Epithelial cell of esophagus (primary cell): ENCODE measurements at regions not wholly inside any gene's neighbourhood (a gene's known extent, or its start where the extent isn't known, plus 50 kb on each side); places are given as distances from the start of the nearest gene placed in this dataset.

Source experiments
- DNase-seq: peaks from one replicate; pipeline ENCODE4 v3.0.0; 2010; ENCODE audit warnings: low read depth
- H3K4me3 ChIP-seq: 2 replicates; pipeline ENCODE4 v1.5.1; 2011; ENCODE audit warnings: mild to moderate bottlenecking, low read length, control low read depth
- CTCF ChIP-seq: IDR thresholded peaks from 2 replicates; pipeline ENCODE4 v1.5.1; 2011; ENCODE audit warnings: low read depth, mild to moderate bottlenecking, low read length, control low read depth, inconsistent platforms; ENCODE audit not compliant: insufficient read depth; ENCODE audit errors: missing control alignments

DNA sequence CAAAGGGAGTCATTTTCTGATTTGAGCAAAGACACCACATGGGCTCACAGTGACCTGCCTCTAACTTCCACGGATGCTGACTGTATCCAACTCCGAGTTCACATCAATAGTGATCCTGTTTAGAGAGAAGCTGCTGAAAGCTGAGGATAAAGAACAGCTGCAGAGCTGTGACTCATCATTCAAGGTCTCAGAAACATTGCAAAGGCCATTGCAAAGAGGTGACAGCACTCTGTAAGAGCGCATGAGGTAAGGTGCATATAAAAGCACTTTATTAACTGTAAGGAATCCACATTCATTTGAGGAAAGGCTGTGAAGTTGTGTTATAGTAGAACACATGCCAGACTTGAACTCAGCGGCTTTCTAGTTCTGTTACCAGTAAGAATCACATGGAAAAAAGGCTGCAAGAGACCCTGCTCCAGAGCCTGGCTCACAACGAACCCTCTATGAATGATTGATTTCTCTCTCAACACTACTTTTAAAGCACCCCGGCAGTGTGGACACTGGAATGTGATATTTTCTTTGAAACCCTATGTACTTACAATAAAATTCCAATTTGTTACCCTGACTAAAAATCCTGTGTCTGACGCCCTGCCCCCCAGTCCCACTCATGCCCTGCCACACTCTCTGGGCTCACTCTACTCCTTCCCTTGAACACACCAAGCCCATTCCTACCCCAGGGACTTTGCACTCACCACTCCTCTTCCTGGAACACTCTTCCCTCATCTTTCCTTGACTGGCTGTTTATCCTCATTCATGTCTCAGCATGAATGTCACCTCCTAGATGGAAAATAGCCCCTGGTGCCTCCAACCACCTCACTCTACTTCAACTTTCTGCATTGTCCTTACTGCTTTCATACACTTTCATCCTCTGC, 111.2 kb downstream of the LSM3 start:
- DNase-seq: peak; percentile 69
- no peak for TF ChIP-seq CTCF
- no peak overlapping the region for H3K4me3 ChIP-seq

GRCh38 chr3:14290631-14291385, 111.6 kb upstream of the SLC6A6 start:
- H3K4me3 ChIP-seq: no peak overlapping the region
- DNase-seq: no peak
- no peak for TF ChIP-seq CTCF

DNA sequence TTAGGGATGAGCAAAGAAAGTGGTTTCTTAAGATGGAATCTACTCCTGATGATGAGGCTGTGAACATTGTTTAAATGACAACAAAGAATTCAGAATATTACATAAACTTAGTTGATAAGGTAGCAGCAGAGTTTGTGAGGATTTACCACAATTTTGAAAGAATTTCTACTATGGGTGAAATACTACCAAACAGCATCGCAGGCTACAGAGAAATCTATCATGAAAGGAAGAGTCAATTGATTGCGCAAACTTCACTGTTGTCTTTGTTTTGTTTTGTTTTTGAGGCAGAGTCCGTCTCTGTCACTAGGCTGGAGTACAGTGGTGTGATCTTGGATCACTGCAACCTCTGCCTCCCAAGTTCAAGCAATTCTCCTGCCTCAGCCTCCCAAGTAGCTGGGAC, 107.4 kb upstream of the SLC6A6 start:
- DNase-seq: no peak
- no peak for TF ChIP-seq CTCF
- no peak overlapping the region for H3K4me3 ChIP-seq

DNA sequence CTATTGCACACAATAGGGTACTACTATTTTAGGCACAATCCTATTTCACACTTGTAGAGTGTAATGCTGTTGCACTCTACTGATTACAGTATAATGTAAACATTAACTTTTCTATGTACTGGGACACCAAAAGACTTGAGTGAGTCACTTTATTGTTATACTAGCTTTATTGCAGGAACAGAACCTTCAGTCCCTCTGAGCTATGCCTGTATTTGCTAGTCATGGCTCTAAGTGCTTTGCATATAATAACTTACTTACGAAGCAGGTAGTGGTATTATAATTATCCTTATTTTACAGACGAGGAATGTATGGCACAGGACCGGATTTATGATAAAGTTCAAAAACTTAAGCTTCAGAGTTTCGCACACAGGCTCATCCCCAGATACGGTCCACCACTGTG, 106.6 kb upstream of the SLC6A6 start:
- no peak overlapping the region for H3K4me3 ChIP-seq
- no peak for TF ChIP-seq CTCF
- DNase-seq: peak; percentile 28

DNA sequence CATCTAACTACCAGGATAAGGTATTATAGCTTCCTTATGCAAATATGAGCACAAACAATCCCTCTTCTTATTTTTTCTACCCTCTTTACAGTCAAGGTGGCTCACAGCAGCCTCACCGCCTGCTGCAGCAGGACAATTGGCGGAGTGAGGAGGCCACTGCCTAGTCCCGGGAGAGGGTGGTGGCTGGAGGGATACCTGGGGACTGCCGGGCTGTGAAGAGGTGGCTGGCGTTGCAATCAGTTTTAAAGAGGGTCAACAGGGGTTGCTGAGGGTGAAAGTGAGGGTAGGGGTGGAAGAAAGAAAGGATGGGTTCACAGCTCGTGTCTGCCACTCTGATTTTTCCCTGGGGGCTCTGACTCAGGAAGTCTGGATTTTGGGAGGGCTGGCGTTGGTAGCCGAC, 105.1 kb upstream of the SLC6A6 start:
- no peak overlapping the region for H3K4me3 ChIP-seq
- DNase-seq: no peak
- no peak for TF ChIP-seq CTCF

- no peak for TF ChIP-seq CTCF
- peak; percentile 80 for DNase-seq
- no peak overlapping the region for H3K4me3 ChIP-seq
Observed at GRCh38 chr3:14297784-14298236, 104.6 kb upstream of the SLC6A6 start.
